H9 (cell line): ENCODE measurements at regions not wholly inside any gene's neighbourhood (a gene's known extent, or its start where the extent isn't known, plus 50 kb on each side); places are given as distances from the start of the nearest gene placed in this dataset.

Experiments used
- DNase-seq: peaks from one replicate; pipeline ENCODE4 v3.0.0-alpha.2; 2017
- H2AFZ ChIP-seq: one replicate; pipeline ENCODE4 v1.6.1; 2013; ENCODE audit warnings: mild to moderate bottlenecking, low read length, control low read depth, moderate library complexity
- H2AK5ac ChIP-seq: 2 replicates; pipeline ENCODE4 v1.6.1; 2013; ENCODE audit warnings: low read length, control low read depth, mixed read lengths; ENCODE audit not compliant: insufficient read length
- H2BK120ac ChIP-seq: one replicate; pipeline ENCODE4 v1.6.1; 2013; ENCODE audit warnings: low read depth, mild to moderate bottlenecking, low read length, control low read depth, inconsistent platforms; ENCODE audit not compliant: poor library complexity, severe bottlenecking
- H2BK12ac ChIP-seq: 2 replicates; pipeline ENCODE4 v1.6.1; 2013; ENCODE audit warnings: low read length, control low read depth, mixed read lengths, low read depth; ENCODE audit not compliant: insufficient read length
- H2BK15ac ChIP-seq: 2 replicates; pipeline ENCODE4 v1.6.1; 2013; ENCODE audit warnings: low read depth, low read length, control low read depth
- H2BK20ac ChIP-seq: one replicate; pipeline ENCODE4 v1.6.1; 2013; ENCODE audit warnings: low read depth, mild to moderate bottlenecking, low read length, control low read depth, inconsistent platforms; ENCODE audit not compliant: poor library complexity, severe bottlenecking
- H2BK5ac ChIP-seq: 2 replicates; pipeline ENCODE4 v1.6.1; 2013; ENCODE audit warnings: low read length, control low read depth, mixed read lengths; ENCODE audit not compliant: insufficient read length
- H3K14ac ChIP-seq: 2 replicates; pipeline ENCODE4 v1.6.1; 2013; ENCODE audit warnings: low read length, control low read depth; ENCODE audit not compliant: insufficient read depth
- H3K18ac ChIP-seq: 2 replicates; pipeline ENCODE4 v1.6.1; 2013; ENCODE audit warnings: low read depth, mild to moderate bottlenecking, mixed read lengths, low read length, control low read depth; ENCODE audit not compliant: insufficient read length
- H3K23ac ChIP-seq: 2 replicates; pipeline ENCODE4 v1.6.1; 2013; ENCODE audit warnings: low read length, control low read depth, mixed read lengths, low read depth; ENCODE audit not compliant: insufficient read length
- H3K23me2 ChIP-seq: 2 replicates; pipeline ENCODE4 v1.6.1; 2013; ENCODE audit warnings: low read depth, mild to moderate bottlenecking, mixed read lengths, low read length, control low read depth; ENCODE audit not compliant: insufficient read length, poor library complexity, severe bottlenecking
- H3K27ac ChIP-seq: 2 replicates; pipeline ENCODE4 v1.5.1; 2013; ENCODE audit warnings: low read length, control low read depth, mixed read lengths, low read depth; ENCODE audit not compliant: insufficient read length
- H3K27me3 ChIP-seq: 2 replicates; pipeline ENCODE4 v1.6.1; 2013; ENCODE audit warnings: low read length, control low read depth, inconsistent platforms; ENCODE audit not compliant: insufficient read depth
- H3K4ac ChIP-seq: 2 replicates; pipeline ENCODE4 v1.6.1; 2013; ENCODE audit warnings: low read depth, mild to moderate bottlenecking, control low read depth, inconsistent platforms, low read length, moderate library complexity
- H3K4me1 ChIP-seq: 2 replicates; pipeline ENCODE4 v1.6.1; 2013; ENCODE audit warnings: low read length, control low read depth, inconsistent platforms; ENCODE audit not compliant: insufficient read depth
- H3K4me2 ChIP-seq: 2 replicates; pipeline ENCODE4 v1.6.1; 2013; ENCODE audit warnings: low read length, control low read depth, mixed read lengths; ENCODE audit not compliant: insufficient read length, insufficient read depth
- H3K56ac ChIP-seq: 2 replicates; pipeline ENCODE4 v1.6.1; 2013; ENCODE audit warnings: low read depth, mild to moderate bottlenecking, mixed read lengths, low read length, control low read depth; ENCODE audit not compliant: insufficient read length
- H3K79me1 ChIP-seq: 2 replicates; pipeline ENCODE4 v1.6.1; 2013; ENCODE audit warnings: low read depth, mild to moderate bottlenecking, moderate library complexity, low read length, control low read depth, inconsistent platforms; ENCODE audit not compliant: insufficient read depth, poor library complexity, severe bottlenecking
- H3K79me2 ChIP-seq: 2 replicates; pipeline ENCODE4 v1.6.1; 2013; ENCODE audit warnings: low read length, control low read depth, inconsistent platforms; ENCODE audit not compliant: insufficient read depth
- H3K9ac ChIP-seq: 2 replicates; pipeline ENCODE4 v1.6.1; 2013; ENCODE audit warnings: low read length, control low read depth, mixed read lengths; ENCODE audit not compliant: insufficient read length; ENCODE audit errors: extremely low read depth
- H3K9me3 ChIP-seq: one replicate; pipeline ENCODE4 v1.6.1; 2013; ENCODE audit warnings: low read depth, low read length, inconsistent platforms; ENCODE audit not compliant: control insufficient read depth
- H3T11ph ChIP-seq: one replicate; pipeline ENCODE4 v1.6.1; 2013; ENCODE audit warnings: mild to moderate bottlenecking, low read length, control low read depth, inconsistent platforms
- H4K20me1 ChIP-seq: one replicate; pipeline ENCODE4 v1.6.1; 2013; ENCODE audit not compliant: control insufficient read depth, insufficient read length, insufficient read depth
- H4K5ac ChIP-seq: 2 replicates; pipeline ENCODE4 v1.6.1; 2013; ENCODE audit warnings: low read depth, mild to moderate bottlenecking, mixed read lengths, low read length, control low read depth; ENCODE audit not compliant: insufficient read length
- H4K8ac ChIP-seq: replicated peaks from 2 replicates; pipeline ENCODE4 v1.6.1; 2013; ENCODE audit warnings: low read length, control low read depth, mixed read lengths, low read depth; ENCODE audit not compliant: insufficient read length
- H4K91ac ChIP-seq: 2 replicates; pipeline ENCODE4 v1.6.1; 2013; ENCODE audit warnings: low read depth, mild to moderate bottlenecking, moderate library complexity, mixed read lengths, low read length, control low read depth; ENCODE audit not compliant: insufficient read length
- H3K27ac Mint-ChIP-seq, 3 experiments: 2 replicates in 2 of 3; 3 replicates in 1 of 3; pipeline ENCODE4 v1.8.0; 2020 to 2021; ENCODE audit warnings: mixed read lengths in 3 of 3, mild to moderate bottlenecking in 1 of 3, moderate library complexity in 1 of 3
- H3K27me3 Mint-ChIP-seq: 2 replicates; pipeline ENCODE4 v1.8.0; 2021; ENCODE audit warnings: low read depth, mild to moderate bottlenecking, moderate library complexity, mixed read lengths
- H3K36me3 Mint-ChIP-seq, 3 experiments: 2 replicates in 2 of 3; 3 replicates in 1 of 3; pipeline ENCODE4 v1.8.0; 2020 to 2021; ENCODE audit warnings: low read depth in 3 of 3, mixed read lengths in 3 of 3; ENCODE audit not compliant: insufficient read depth in 1 of 3
- H3K4me1 Mint-ChIP-seq, 2 experiments: 2 replicates each; pipeline ENCODE4 v1.8.0; 2020; ENCODE audit warnings: mixed read lengths in 2 of 2
- H3K4me3 Mint-ChIP-seq, 2 experiments: 2 replicates in 1 of 2; 3 replicates in 1 of 2; pipeline ENCODE4 v1.8.0; 2020 to 2021; ENCODE audit warnings: mild to moderate bottlenecking in 2 of 2, mixed read lengths in 2 of 2, moderate library complexity in 1 of 2
- H3K9me3 Mint-ChIP-seq, 2 experiments: 2 replicates in 1 of 2; 3 replicates in 1 of 2; pipeline ENCODE4 v1.8.0; 2020; ENCODE audit warnings: mild to moderate bottlenecking in 2 of 2, mixed read lengths in 2 of 2, moderate library complexity in 1 of 2
- WGBS: extraction: QIAGEN DNeasy Blood & Tissue Kit; methylation state at CpG from one replicate; pipeline ENCODE4 v1.1.7; 2013; ENCODE audit warnings: missing lambda C conversion rate, low lambda C conversion rate, mixed read lengths; ENCODE audit not compliant: insufficient read length; ENCODE audit errors: extremely low coverage; 5-methylcytosine and 5-hydroxymethylcytosine counted together
- TF ChIP-seq, protein P1 (sequence below): fragments of 200-600 bp; sonication (generic); conservative IDR thresholded peaks from 3 replicates; pipeline ENCODE4 v1.8.0; 2021; ENCODE audit warnings: antibody characterized with exemption, mild to moderate bottlenecking

DNA sequence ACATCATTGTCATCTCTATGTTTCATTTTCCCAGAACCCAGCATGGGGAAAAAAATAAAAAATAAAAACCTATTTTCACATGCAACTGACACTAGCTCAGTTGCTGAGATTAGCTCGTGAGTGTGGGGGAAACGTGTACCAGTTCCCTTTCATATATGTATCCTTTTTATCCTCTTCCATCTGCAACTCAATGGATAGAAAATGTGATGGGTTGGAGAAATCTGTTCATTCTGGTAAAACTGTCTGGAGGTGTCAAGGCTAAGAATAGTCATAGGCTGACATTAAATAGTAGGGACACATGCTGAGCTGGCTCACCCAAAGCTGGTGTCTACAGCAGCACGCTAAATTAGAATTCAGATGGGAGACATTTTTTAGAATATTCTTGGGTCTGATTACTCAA is 519.3 kb downstream of the ELAVL2 start:
- Histone ChIP-seq H3K14ac (no peak overlapping the region), H2BK120ac (no peak overlapping the region), H3K27ac (no peak overlapping the region), H4K8ac (no peak overlapping the region), H3K23me2 (no peaks in the 10 kb centered on the region), H3K56ac (no peak overlapping the region), H2AFZ (no peak overlapping the region), H2BK5ac (no peak overlapping the region), H3T11ph (no peak overlapping the region), H3K4ac (no peak overlapping the region), H3K9ac (no peak overlapping the region), H3K79me1 (no peaks in the 10 kb centered on the region), H3K4me2 (no peak overlapping the region), H4K20me1 (no peaks in the 10 kb centered on the region), H2BK12ac (no peak overlapping the region), H4K5ac (no peak overlapping the region), H3K27me3 (no peaks in the 10 kb centered on the region), H3K79me2 (no peaks in the 10 kb centered on the region), H3K9me3 (no peaks in the 10 kb centered on the region), H2BK15ac (no peak overlapping the region), H3K18ac (no peak overlapping the region), H2AK5ac (no peak overlapping the region), H3K4me1 (no peaks in the 10 kb centered on the region), H2BK20ac (no peak overlapping the region), H4K91ac (no peak overlapping the region), H3K23ac (no peak overlapping the region)
- no peak for DNase-seq
- Mint-ChIP-seq H3K4me1 (no peaks in the 10 kb centered on the region), H3K27me3 (no peaks in the 10 kb centered on the region), H3K9me3 (no peaks in the 10 kb centered on the region), H3K36me3 (no peaks in the 10 kb centered on the region), H3K27ac (no peak overlapping the region), H3K4me3 (no peak overlapping the region)
- TF ChIP-seq, protein P1, sequence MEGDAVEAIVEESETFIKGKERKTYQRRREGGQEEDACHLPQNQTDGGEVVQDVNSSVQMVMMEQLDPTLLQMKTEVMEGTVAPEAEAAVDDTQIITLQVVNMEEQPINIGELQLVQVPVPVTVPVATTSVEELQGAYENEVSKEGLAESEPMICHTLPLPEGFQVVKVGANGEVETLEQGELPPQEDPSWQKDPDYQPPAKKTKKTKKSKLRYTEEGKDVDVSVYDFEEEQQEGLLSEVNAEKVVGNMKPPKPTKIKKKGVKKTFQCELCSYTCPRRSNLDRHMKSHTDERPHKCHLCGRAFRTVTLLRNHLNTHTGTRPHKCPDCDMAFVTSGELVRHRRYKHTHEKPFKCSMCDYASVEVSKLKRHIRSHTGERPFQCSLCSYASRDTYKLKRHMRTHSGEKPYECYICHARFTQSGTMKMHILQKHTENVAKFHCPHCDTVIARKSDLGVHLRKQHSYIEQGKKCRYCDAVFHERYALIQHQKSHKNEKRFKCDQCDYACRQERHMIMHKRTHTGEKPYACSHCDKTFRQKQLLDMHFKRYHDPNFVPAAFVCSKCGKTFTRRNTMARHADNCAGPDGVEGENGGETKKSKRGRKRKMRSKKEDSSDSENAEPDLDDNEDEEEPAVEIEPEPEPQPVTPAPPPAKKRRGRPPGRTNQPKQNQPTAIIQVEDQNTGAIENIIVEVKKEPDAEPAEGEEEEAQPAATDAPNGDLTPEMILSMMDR, result no peak
- WGBS, result no CpG with 5 or more reads among the region's 3 CpGs
